ENCODE measurements at regions not wholly inside any gene's neighbourhood (a gene's known extent, or its start where the extent isn't known, plus 50 kb on each side); places are given as distances from the start of the nearest gene placed in this dataset.
A peak's percentile ranks its signal among the peaks of the same experiment; 100 is the strongest.
"Not testable (repeated sequence)": the region's sequence is repeated elsewhere in the genome, so short reads cannot be mapped to it uniquely, and the experiment has no call there.

DNA sequence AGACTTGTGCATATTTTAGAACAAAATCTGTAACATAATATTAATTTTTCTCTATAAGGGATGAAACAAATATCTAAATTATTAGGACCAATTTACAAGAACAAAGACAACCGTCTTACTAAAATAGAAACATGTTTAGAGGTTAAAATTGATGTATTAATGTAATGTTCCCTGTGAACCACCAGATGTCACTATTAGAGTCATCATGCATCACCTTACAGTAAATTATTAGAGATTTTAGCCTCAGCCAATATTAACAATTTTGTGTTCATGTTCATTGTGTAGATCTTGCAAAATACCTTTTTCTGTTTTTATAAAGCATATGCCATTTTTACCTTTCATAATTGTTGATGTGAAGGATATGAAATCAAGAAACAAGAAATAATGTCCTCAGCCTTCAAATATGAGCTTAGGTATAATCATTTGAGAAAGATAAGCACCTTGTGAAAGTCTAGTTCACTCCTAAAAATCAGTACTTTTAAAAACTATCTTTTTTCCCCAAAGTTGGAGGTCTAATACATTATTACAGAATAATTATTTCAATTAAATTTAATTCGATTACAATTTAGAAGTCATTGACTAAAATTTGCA lies 344.3 kb upstream of the KCNH7 start:
- DNase-seq: peak; percentile 2 to 48 (median 47)

DNA sequence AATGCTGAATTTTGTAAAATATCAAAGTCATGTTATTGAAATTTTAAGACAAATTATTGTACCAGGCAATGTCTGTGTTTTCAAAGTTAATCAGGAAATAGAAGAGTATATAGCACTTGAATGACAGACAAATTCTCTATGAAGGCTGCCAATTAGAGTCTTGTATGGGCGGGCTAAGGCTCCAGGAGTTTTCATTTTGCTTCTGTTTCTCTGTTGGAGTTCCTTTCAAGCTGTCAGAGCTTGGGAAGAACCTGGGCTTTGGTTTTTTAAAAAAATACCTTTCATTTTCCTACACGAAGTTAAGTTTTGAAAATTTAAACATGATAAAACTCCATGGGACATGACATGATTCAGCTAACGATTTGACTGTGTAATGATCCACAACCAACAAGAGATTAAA lies 339.0 kb upstream of the KCNH7 start:
- DNase-seq: no peak

DNA sequence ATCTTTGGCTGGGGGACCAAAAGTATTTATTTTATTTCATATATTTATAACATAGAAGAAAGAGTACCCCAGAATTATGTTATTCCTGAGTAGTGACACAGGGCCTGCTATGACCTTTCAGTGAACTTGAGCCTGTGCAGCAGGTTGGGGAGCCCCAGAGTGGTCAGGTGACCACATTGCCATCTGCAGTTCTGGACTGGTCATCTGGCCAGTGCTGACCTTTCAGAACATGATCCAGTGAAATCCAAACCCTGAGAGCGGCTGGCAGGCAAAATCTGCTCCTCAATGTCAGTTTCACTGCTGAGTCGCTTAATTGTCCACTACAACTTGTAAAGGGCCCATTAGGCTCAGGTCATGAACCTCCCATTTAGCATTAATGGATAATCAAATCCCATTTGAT lies 336.7 kb upstream of the KCNH7 start:
- DNase-seq: no peak

DNA sequence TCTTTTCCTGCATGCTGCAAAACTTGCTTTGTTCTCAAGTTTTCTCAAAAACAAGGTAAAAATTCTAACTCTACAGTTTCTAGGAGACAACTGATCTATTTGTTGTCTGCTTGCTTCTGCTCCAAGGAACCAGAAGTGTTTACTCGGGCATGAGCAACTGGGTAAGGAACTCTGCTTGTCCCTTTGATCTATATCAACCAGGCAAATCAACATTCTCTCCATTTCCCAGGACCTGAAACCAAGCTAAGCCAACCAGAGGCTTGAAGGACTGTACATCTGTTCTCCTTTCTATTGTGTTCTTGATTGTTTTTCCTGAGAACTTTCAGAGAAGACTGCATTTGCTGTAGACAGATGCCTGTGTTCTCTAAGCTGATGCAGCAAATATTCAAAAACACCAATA lies 335.0 kb upstream of the KCNH7 start:
- DNase-seq: no peak

- no peak for DNase-seq
These were observed 333.4 kb upstream of the KCNH7 start for GRCh38 chr2:163171786-163172530.

DNA sequence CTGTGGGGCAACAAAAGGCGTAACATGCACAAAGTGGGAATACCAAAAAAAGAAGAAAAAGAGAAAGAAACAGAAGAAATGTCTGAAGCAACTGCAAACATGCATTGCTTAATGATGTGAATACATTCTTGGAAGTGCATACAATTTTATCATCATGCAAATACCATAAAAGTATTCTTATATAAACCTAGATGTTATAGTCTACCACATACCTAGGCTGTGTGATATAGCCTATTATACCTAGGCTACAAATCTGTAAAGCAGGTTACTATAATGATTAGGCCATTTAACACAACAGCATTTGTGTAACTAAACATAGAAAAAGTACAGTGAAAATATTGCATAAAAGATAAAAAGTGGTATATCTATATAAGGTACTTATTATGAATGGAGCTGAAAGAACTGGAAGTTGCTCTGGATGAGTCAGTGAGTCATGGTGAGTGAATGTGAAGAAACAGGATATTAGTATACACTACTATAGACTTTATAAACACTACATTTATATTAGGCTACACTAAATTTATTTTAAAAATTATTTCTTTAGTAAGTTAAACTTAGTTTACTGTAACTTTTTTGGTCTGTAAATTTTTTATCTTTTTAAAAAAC lies 319.4 kb upstream of the KCNH7 start:
- peak in 2 of 3 donors; percentile 42 to 44 for DNase-seq

DNA sequence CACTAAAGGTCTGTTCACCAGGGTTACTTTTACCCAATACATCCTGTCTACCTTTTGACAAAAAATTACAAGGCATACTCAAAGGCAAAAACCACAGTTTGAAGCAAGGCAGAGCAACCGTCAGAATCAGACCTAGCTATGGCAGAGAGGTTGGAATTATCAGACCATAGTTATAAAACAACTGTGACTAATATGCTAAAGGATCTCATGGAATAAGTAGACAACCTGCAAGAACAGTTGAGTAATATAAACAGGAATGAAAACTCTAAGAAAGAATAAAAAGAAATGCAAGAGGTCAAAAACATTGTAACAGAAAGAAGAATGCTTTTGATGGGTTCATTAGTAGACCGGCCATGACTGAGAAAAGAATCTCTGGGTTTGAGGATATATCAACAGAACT lies 318.8 kb upstream of the KCNH7 start:
- no peak for DNase-seq

DNA sequence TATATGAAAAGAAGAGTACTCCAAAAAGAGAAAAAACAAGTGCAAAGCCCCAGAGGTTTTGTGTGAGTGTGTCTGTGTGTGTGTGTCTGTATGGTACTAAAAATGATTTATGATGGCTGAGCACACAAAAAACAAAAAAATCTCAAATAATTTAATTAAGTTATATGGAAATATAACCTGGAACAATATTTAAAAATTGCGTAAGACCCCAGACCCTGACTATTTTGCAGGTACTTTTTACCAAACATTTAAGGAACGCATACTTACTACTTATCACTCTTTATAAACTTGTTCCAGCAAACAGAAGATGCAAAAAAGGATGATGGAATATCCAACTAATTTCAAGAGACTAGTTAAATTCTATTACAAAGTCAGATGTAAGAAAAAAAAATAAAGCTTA lies 317.4 kb upstream of the KCNH7 start:
- no peak for DNase-seq

- peak; percentile 7 to 42 (median 40) for DNase-seq
These were observed 316.8 kb upstream of the KCNH7 start for GRCh38 chr2:163155279-163155883.

- no peak for DNase-seq
These were observed 304.1 kb upstream of the KCNH7 start for GRCh38 chr2:163142618-163143017.

GRCh38 chr2:163138947-163139346 lies 300.4 kb upstream of the KCNH7 start:
- no peak for DNase-seq

- DNase-seq: no peak
These were observed 296.7 kb upstream of the KCNH7 start for GRCh38 chr2:163135256-163135655.

GRCh38 chr2:163133602-163134001 lies 295.0 kb upstream of the KCNH7 start:
- DNase-seq: no peak

- peak in 2 of 3 donors; percentile 22 to 46 for DNase-seq
These were observed 294.3 kb upstream of the KCNH7 start for GRCh38 chr2:163132850-163133249.

- not testable (repeated sequence) for DNase-seq
These were observed 293.6 kb upstream of the KCNH7 start for GRCh38 chr2:163132207-163132606.

DNA sequence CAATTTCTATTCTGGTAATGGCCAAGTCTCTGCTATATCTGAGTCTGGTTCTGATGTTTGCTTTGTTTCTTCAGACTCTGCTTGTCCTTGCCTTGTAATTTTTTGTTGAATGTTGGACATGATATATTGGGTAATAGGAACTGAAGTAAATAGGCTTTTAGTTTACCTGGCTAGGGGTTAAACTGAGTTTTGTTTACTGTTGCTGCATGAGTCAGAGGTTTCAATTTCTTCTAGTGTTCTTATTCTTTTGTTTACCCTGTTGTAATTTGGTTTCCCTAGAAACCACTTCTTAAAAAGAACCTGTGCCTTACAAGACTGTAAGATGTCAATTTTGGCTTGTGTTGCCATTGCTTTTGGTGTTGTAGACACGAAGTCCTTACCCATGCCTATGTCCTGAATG lies 285.0 kb upstream of the KCNH7 start:
- no peak for DNase-seq

DNA sequence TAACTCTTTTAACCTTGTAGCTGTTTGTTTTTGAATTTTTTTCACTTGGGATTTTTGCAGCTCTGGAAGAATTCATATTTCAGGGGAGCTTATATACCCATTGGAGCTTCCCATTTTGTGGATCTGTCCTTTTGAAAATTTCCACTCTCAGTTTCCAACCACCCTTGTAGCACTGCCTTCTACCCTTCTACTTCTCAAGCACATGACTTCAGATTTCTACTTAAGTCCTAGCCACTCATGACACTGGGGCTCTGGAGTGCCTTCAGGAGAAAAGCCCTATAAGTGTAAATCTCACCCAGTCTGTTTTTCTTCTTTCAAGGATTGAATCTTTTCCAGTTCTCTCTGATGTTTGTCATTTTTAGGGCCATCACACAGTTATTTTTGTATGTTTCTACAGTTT lies 283.7 kb upstream of the KCNH7 start:
- no peak for DNase-seq

- DNase-seq: no peak
These were observed 282.9 kb upstream of the KCNH7 start for GRCh38 chr2:163121483-163121882.

DNA sequence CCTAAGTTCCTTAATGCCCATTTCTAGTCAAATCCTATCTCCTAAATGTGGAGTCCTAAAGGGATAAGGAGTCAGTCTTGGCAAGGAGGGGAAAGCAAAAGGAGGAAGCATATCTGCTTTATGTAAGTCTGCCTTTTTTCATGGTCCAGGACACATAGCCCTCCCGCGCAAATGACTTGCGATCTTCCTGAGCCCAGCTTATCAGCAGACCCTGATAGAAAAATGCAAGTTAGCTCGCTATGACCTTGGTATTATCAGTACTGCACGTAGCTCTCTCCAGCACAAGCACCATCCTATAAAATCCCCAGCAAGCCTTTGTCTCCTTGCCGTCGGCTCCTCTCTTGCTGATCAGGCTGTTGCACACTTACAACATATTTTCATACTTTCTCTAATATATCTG lies 281.4 kb upstream of the KCNH7 start:
- no peak for DNase-seq

GRCh38 chr2:163086940-163087339 lies 248.4 kb upstream of the KCNH7 start:
- no peak for DNase-seq

- DNase-seq: not testable (repeated sequence)
These were observed 246.9 kb upstream of the KCNH7 start for GRCh38 chr2:163085366-163086024.

GRCh38 chr2:163081754-163082153 lies 243.2 kb upstream of the KCNH7 start:
- no peak for DNase-seq

DNA sequence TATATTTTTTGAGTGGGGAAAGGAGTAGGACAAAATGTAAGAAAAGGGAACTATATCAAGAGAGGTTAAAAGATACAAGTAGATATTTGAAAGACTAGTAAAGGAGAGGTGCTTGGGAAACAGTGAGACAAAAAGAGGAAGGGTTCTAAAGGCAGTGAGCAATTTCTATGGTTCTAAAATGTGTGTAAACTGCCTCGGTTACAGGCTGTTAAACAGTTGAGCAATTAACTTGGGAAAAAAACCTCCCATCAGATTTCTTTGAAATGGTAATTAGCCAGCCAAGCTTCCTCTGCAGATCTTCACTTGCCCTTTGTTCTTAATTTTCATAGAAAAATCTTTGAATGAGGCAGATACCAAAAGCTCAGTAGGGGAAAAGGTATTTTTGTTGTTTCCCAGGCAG lies 238.7 kb upstream of the KCNH7 start:
- no peak for DNase-seq

Measured in suppressor macrophage treated with lipopolysaccharide for 1 hour (primary cell).